Lung (tissue), 11 donors: ENCODE measurements at regions not wholly inside any gene's neighbourhood (a gene's known extent, or its start where the extent isn't known, plus 50 kb on each side); places are given as distances from the start of the nearest gene placed in this dataset.

Experiments used
- ATAC-seq: fragments of 200-7000 bp; cut with Tn5 transposase; one replicate; pipeline ENCODE4 v1.9.1; 2020; ENCODE audit warnings: moderate number of reproducible peaks; ENCODE audit not compliant: insufficient read depth, low FRiP score
- DNase-seq, 3 donors: peaks; one replicate each; pipeline ENCODE4 v3.0.0-alpha.2; 2013 to 2017
- H3K27ac ChIP-seq, 2 donors: one replicate each; pipeline ENCODE4 v1.5.1; 2013; ENCODE audit warnings: mild to moderate bottlenecking in 2 of 2, moderate library complexity in 2 of 2, control low read depth in 1 of 2, inconsistent platforms in 1 of 2, low read depth in 1 of 2, low read length in 1 of 2
- H3K27me3 ChIP-seq, 3 donors: one replicate each; pipeline ENCODE4 v1.5.1; 2013; ENCODE audit warnings: low read length in 2 of 3; ENCODE audit not compliant: control insufficient read depth in 3 of 3, insufficient read depth in 3 of 3
- H3K36me3 ChIP-seq, 4 donors: one replicate each; pipeline ENCODE4 v1.5.1; 2013; ENCODE audit warnings: low read length in 4 of 4, mild to moderate bottlenecking in 1 of 4, moderate library complexity in 1 of 4; ENCODE audit not compliant: control insufficient read depth in 4 of 4, insufficient read depth in 4 of 4
- H3K4me1 ChIP-seq, 5 donors: one replicate each; pipeline ENCODE4 v1.5.1; 2013; ENCODE audit warnings: low read length in 5 of 5, mild to moderate bottlenecking in 2 of 5, moderate library complexity in 1 of 5; ENCODE audit not compliant: control insufficient read depth in 5 of 5, insufficient read depth in 5 of 5
- H3K4me3 ChIP-seq: one replicate; pipeline ENCODE4 v1.5.1; 2013; ENCODE audit warnings: mild to moderate bottlenecking, control low read depth, moderate library complexity
- H3K9ac ChIP-seq, 2 donors: one replicate each; pipeline ENCODE4 v1.5.1; 2013; ENCODE audit warnings: low read length in 2 of 2, control low read depth in 1 of 2; ENCODE audit not compliant: insufficient read depth in 1 of 2
- H3K9me3 ChIP-seq, 4 donors: one replicate each; pipeline ENCODE4 v1.5.1; 2013; ENCODE audit warnings: low read length in 3 of 4, mild to moderate bottlenecking in 1 of 4, moderate library complexity in 1 of 4; ENCODE audit not compliant: control insufficient read depth in 4 of 4, insufficient read depth in 3 of 4
- CTCF ChIP-seq: IDR thresholded peaks from 2 replicates; pipeline ENCODE4 v1.5.1; 2012; ENCODE audit warnings: mild to moderate bottlenecking; ENCODE audit errors: control extremely low read depth, extremely low read depth
- WGBS, 2 donors: extraction: QIAGEN DNeasy Blood & Tissue Kit; methylation state at CpG; one replicate each; pipeline ENCODE4 v1.1.7; 2013; 5-methylcytosine and 5-hydroxymethylcytosine counted together
- donor health status: control.
- donor health status: control.
- donor health status: Bipolar disorder and iron deficiency.
- donor health status: healthy.
- donor health status: DM: yes; HTN: yes; CAD: no.

DNA sequence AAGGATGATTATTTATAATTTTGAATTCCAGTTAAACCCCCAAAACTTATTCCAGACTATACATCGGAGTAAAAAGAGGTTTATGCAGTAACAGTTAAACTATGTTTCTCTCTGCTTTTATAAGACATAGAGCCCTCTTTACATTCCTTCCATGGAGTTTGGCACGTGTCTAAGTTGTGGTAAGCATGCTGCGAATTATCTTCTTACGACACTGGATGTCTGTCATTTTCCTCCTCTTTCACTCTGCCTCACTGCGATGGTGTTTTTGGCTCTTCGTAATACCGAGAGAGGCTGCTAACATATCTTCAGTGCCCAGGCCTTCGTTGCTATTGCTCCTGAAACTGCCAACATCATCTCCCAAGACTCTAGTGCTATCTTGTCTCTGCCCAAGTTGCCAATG lies 83.9 kb upstream of the TGFBR2 start:
- no peak for DNase-seq
- H3K9me3 ChIP-seq = no peaks in the 10 kb centered on the region
- H3K27ac ChIP-seq = no peak overlapping the region
- no peaks in the 10 kb centered on the region for H3K27me3 ChIP-seq
- no peak overlapping the region for H3K9ac ChIP-seq
- no peaks in the 10 kb centered on the region for H3K36me3 ChIP-seq
- no peak for TF ChIP-seq CTCF
- peaks cover 0 to 9% (median 4%) of the 10 kb centered on the region in 5 donors for H3K4me1 ChIP-seq
- ATAC-seq = no peak
- H3K4me3 ChIP-seq = no peak overlapping the region
- WGBS, 2 donors = 92% methylated on average over 8 of the region's 8 CpGs

- Histone ChIP-seq H3K27me3 (no peaks in the 10 kb centered on the region), H3K9me3 (no peaks in the 10 kb centered on the region), H3K9ac (no peak overlapping the region), H3K4me1 (peaks cover 0 to 8% (median 4%) of the 10 kb centered on the region in 5 donors), H3K27ac (no peak overlapping the region), H3K36me3 (no peaks in the 10 kb centered on the region), H3K4me3 (no peak overlapping the region)
- 79 to 85% methylated on average over 1 of the region's 1 CpG for WGBS, 2 donors
- ATAC-seq (no peak), DNase-seq (no peak)
- TF ChIP-seq CTCF = no peak
Measured at GRCh38 chr3:30523366-30523765, 83.0 kb upstream of the TGFBR2 start.

GRCh38 chr3:30524357-30525040 lies 81.9 kb upstream of the TGFBR2 start:
- 39 to 54% methylated on average over 4 of the region's 4 CpGs for WGBS, 2 donors
- Histone ChIP-seq H3K4me1 (peaks cover 0 to 10% (median 0%) of the 10 kb centered on the region in 5 donors), H3K9ac (no peak overlapping the region), H3K27me3 (no peaks in the 10 kb centered on the region), H3K36me3 (no peaks in the 10 kb centered on the region), H3K27ac (peak overlapping the region in 1 of 2 donors; percentile 22), H3K9me3 (no peaks in the 10 kb centered on the region), H3K4me3 (no peak overlapping the region)
- no peak for DNase-seq
- no peak for ATAC-seq
- no peak for TF ChIP-seq CTCF

DNA sequence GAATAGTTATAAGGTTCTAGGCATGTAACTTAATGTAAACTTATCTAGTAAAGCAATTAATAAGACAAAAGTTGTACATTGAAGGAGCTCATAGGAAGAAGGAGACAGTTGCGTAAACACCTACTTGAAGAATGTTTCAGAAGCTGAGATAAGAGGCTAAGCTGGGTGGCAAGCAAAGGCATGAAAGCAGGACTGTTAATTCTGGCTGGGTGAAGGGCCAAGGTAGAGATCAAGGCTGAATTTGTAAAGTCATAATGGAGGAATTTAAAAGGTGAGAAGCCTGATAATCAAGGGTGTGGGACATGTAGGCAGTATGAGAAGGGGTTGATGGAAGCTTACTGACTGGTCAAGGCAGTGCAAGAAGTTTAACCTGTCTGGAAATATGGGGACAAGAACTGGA lies 80.4 kb upstream of the TGFBR2 start:
- H3K27me3 ChIP-seq = no peaks in the 10 kb centered on the region
- 54 to 76% methylated on average over 1 of the region's 1 CpG for WGBS, 2 donors
- no peak for TF ChIP-seq CTCF
- no peaks in the 10 kb centered on the region for H3K9me3 ChIP-seq
- no peak overlapping the region for H3K27ac ChIP-seq
- ATAC-seq (peak; percentile 69), DNase-seq (peak in 1 of 3 donors; percentile 28)
- H3K4me1 ChIP-seq = peaks cover 0 to 10% (median 0%) of the 10 kb centered on the region in 5 donors
- H3K9ac ChIP-seq = no peak overlapping the region
- H3K4me3 ChIP-seq = no peak overlapping the region
- H3K36me3 ChIP-seq = no peaks in the 10 kb centered on the region
